Caco-2 (cell line): ENCODE measurements at regions not wholly inside any gene's neighbourhood (a gene's known extent, or its start where the extent isn't known, plus 50 kb on each side); places are given as distances from the start of the nearest gene placed in this dataset.

Experiments
- BruUV-seq: library from RNA; stranded (reverse); fragments of 400-500 nt; replicated peaks from 2 replicates; lab custom pipeline; 2021; lab: Mats Ljungman, UMichigan
- CTCF ChIA-PET: fragments of 300-600 bp; sonication (Branson Sonifier 250); formaldehyde crosslinking; loops from one replicate; lab custom pipeline; 2022; ENCODE audit warnings: antibody characterized with exemption; lab: Charles Lee
- POLR2A ChIA-PET: fragments of 300-600 bp; sonication (Branson Sonifier 250); formaldehyde crosslinking; loops from one replicate; lab custom pipeline; 2022; ENCODE audit warnings: antibody characterized with exemption; lab: Charles Lee
- DNase-seq, 2 experiments: peaks; one replicate each; pipeline versions ENCODE4 v3.0.0 to v3.0.0-alpha.2; 2020 to 2022
- H3K27me3 ChIP-seq: replicated peaks from 2 replicates; pipeline ENCODE4 v1.6.0; 2011; ENCODE audit warnings: low read length; ENCODE audit not compliant: control insufficient read depth, insufficient read depth
- H3K36me3 ChIP-seq: 2 replicates; pipeline ENCODE4 v1.5.1; 2011; ENCODE audit warnings: low read length; ENCODE audit not compliant: control insufficient read depth, insufficient read depth
- H3K4me1 ChIP-seq: fragments of 250-450 bp; sonication (Bioruptor Pico); 2 replicates; pipeline ENCODE4 v1.5.1; 2020; ENCODE audit warnings: mild to moderate bottlenecking
- H3K4me3 ChIP-seq: 2 replicates; pipeline ENCODE4 v1.5.1; 2011; ENCODE audit warnings: low read depth, mild to moderate bottlenecking, control low read depth, low read length
- H3K9me3 ChIP-seq: fragments of 250-450 bp; sonication (Bioruptor Pico); 2 replicates; pipeline ENCODE4 v1.5.1; 2020; ENCODE audit warnings: mild to moderate bottlenecking, moderate library complexity
- H3K27ac Mint-ChIP-seq: one replicate; pipeline ENCODE4 v1.8.0; 2022; ENCODE audit warnings: mixed read lengths; ENCODE audit not compliant: unreplicated experiment
- H3K27me3 Mint-ChIP-seq: one replicate; pipeline ENCODE4 v1.8.0; 2022; ENCODE audit warnings: mixed read lengths; ENCODE audit not compliant: insufficient read depth, unreplicated experiment
- H3K36me3 Mint-ChIP-seq: one replicate; pipeline ENCODE4 v1.8.0; 2022; ENCODE audit warnings: mild to moderate bottlenecking, mixed read lengths; ENCODE audit not compliant: insufficient read depth, unreplicated experiment
- H3K4me1 Mint-ChIP-seq: one replicate; pipeline ENCODE4 v1.8.0; 2022; ENCODE audit warnings: low read depth, mixed read lengths; ENCODE audit not compliant: unreplicated experiment
- H3K4me3 Mint-ChIP-seq: one replicate; pipeline ENCODE4 v1.8.0; 2022; ENCODE audit warnings: mild to moderate bottlenecking, moderate library complexity, mixed read lengths; ENCODE audit not compliant: unreplicated experiment
- H3K9me3 Mint-ChIP-seq: one replicate; pipeline ENCODE4 v1.8.0; 2022; ENCODE audit warnings: mixed read lengths; ENCODE audit not compliant: unreplicated experiment
- intact Hi-C: fragments of 100-400 bp; cut with micrococcal nuclease; formaldehyde crosslinking; loops from one replicate; pipeline ENCODE4 v1.10.0; 2022; ENCODE audit not compliant: unreplicated experiment
- TF ChIP-seq, protein P1 (sequence below), 2 experiments: fragments of 200-600 bp in 1 of 2; IDR thresholded peaks; 1 replicate in 1 of 2; 2 replicates in 1 of 2; pipeline versions ENCODE4 v1.5.1 to v1.8.0; 2011 to 2022; ENCODE audit warnings: antibody characterized with exemption in 1 of 2, control low read depth in 1 of 2, inconsistent platforms in 1 of 2, low read depth in 1 of 2, low read length in 1 of 2, mild to moderate bottlenecking in 1 of 2, moderate library complexity in 1 of 2; ENCODE audit not compliant: insufficient read depth in 1 of 2, severe bottlenecking in 1 of 2, unreplicated experiment in 1 of 2

- no peaks in the 10 kb centered on the region for H3K36me3 Mint-ChIP-seq
- Histone ChIP-seq H3K4me1 (no peaks in the 10 kb centered on the region), H3K27me3 (no peaks in the 10 kb centered on the region), H3K9me3 (no peaks in the 10 kb centered on the region), H3K4me3 (no peak overlapping the region), H3K36me3 (no peaks in the 10 kb centered on the region)
- no peaks in the 10 kb centered on the region for H3K4me1 Mint-ChIP-seq
- no peak overlapping the region for H3K4me3 Mint-ChIP-seq
- H3K27ac Mint-ChIP-seq, result no peak overlapping the region
- H3K27me3 Mint-ChIP-seq, result peaks cover 5% of the 10 kb centered on the region
- no TSS peak for BruUV-seq
- ChIA-PET POLR2A (no interaction called here), CTCF (no interaction called here)
- intact Hi-C loops, result no loop called here
- no peaks in the 10 kb centered on the region for H3K9me3 Mint-ChIP-seq
- DNase-seq, result no peak
- TF ChIP-seq, protein P1, sequence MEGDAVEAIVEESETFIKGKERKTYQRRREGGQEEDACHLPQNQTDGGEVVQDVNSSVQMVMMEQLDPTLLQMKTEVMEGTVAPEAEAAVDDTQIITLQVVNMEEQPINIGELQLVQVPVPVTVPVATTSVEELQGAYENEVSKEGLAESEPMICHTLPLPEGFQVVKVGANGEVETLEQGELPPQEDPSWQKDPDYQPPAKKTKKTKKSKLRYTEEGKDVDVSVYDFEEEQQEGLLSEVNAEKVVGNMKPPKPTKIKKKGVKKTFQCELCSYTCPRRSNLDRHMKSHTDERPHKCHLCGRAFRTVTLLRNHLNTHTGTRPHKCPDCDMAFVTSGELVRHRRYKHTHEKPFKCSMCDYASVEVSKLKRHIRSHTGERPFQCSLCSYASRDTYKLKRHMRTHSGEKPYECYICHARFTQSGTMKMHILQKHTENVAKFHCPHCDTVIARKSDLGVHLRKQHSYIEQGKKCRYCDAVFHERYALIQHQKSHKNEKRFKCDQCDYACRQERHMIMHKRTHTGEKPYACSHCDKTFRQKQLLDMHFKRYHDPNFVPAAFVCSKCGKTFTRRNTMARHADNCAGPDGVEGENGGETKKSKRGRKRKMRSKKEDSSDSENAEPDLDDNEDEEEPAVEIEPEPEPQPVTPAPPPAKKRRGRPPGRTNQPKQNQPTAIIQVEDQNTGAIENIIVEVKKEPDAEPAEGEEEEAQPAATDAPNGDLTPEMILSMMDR (IDR thresholded peaks at IDR 0.05; ENCODE audit: insufficient read depth in 1 of 2, low read depth in 1 of 2, low read length in 1 of 2, severe bottlenecking in 1 of 2, unreplicated experiment in 1 of 2), result no peak
These were observed 203.9 kb downstream of the ZNF326 start for GRCh38 chr1:90198616-90199332.

GRCh38 chr1:90193116-90193515 is 198.2 kb downstream of the ZNF326 start:
- BruUV-seq, result no TSS peak
- CTCF ChIA-PET, result no interaction called here

DNA sequence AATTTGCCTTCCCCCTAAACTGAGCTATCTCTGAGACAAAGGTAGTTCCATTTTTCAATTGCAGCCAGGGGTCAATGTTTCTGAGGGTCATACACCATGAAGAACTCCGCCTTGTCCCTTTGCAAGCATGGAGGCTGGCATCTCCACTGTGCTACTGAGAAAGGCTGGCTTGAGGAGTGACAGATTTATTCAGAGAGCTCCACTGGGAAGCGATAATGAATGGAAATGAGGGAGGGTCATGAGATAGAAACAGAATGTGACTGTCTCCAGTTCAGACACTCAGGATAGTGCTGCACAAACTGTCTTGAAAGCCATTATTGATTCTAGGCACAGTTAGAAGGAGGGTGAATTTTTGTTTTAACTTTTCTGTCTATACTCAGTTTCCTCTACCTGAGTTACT is 197.5 kb downstream of the ZNF326 start:
- Mint-ChIP-seq H3K4me3 (no peak overlapping the region), H3K36me3 (no peaks in the 10 kb centered on the region), H3K27ac (no peak overlapping the region), H3K9me3 (no peaks in the 10 kb centered on the region), H3K4me1 (no peaks in the 10 kb centered on the region), H3K27me3 (peaks cover 9% of the 10 kb centered on the region)
- Histone ChIP-seq H3K4me3 (no peak overlapping the region), H3K27me3 (no peaks in the 10 kb centered on the region), H3K4me1 (no peaks in the 10 kb centered on the region), H3K9me3 (no peaks in the 10 kb centered on the region), H3K36me3 (no peaks in the 10 kb centered on the region)
- intact Hi-C loops, result no loop called here
- DNase-seq, result no peak
- TF ChIP-seq, protein P1 (IDR thresholded peaks at IDR 0.05; ENCODE audit: insufficient read depth in 1 of 2, low read depth in 1 of 2, low read length in 1 of 2, severe bottlenecking in 1 of 2, unreplicated experiment in 1 of 2), result no peak
- ChIA-PET CTCF (no interaction called here), POLR2A (no interaction called here)
- BruUV-seq, result no TSS peak

More at GRCh38 chr1:90193116-90193515, 198.2 kb downstream of the ZNF326 start:
- H3K4me1 ChIP-seq, result no peaks in the 10 kb centered on the region
- no peaks in the 10 kb centered on the region for H3K9me3 Mint-ChIP-seq
- H3K4me1 Mint-ChIP-seq, result no peaks in the 10 kb centered on the region
- H3K27me3 ChIP-seq, result no peaks in the 10 kb centered on the region
- intact Hi-C loops, result no loop called here
- no peak overlapping the region for H3K4me3 ChIP-seq
- TF ChIP-seq, protein P1 (IDR thresholded peaks at IDR 0.05; ENCODE audit: insufficient read depth in 1 of 2, low read depth in 1 of 2, low read length in 1 of 2, severe bottlenecking in 1 of 2, unreplicated experiment in 1 of 2), result no peak
- no peak overlapping the region for H3K27ac Mint-ChIP-seq
- H3K27me3 Mint-ChIP-seq, result peaks cover 7% of the 10 kb centered on the region
- no peaks in the 10 kb centered on the region for H3K36me3 ChIP-seq
- POLR2A ChIA-PET, result no interaction called here
- no peaks in the 10 kb centered on the region for H3K9me3 ChIP-seq
- no peak overlapping the region for H3K4me3 Mint-ChIP-seq
- no peak for DNase-seq
- no peaks in the 10 kb centered on the region for H3K36me3 Mint-ChIP-seq
